IMR-90 (cell line): ENCODE measurements at regions not wholly inside any gene's neighbourhood (a gene's known extent, or its start where the extent isn't known, plus 50 kb on each side); places are given as distances from the start of the nearest gene placed in this dataset.

Experiments
- ATAC-seq: fragments of 200-7000 bp; cut with Tn5 transposase; 2 replicates; pipeline ENCODE4 v1.9.1; 2020; ENCODE audit warnings: low read depth, mild to moderate bottlenecking, moderate library complexity
- BruUV-seq: library from RNA; stranded (reverse); fragments of 400-500 nt; replicated peaks from 2 replicates; lab custom pipeline; 2021; lab: Mats Ljungman, UMichigan
- CTCF ChIA-PET: fragments of 300-600 bp; formaldehyde crosslinking; extraction: SDS; loops from one replicate; lab custom pipeline; 2021; ENCODE audit warnings: antibody characterized with exemption; lab: Yijun Ruan, JAX
- POLR2A ChIA-PET: fragments of 300-600 bp; sonication (Branson Sonifier 250); formaldehyde crosslinking; loops from one replicate; lab custom pipeline; 2022; ENCODE audit warnings: antibody characterized with exemption; ENCODE audit not compliant: unreplicated experiment; lab: Charles Lee
- DNase-seq: peaks from one replicate; pipeline ENCODE4 v3.0.0; 2013
- H2AFZ ChIP-seq: replicated peaks from 2 replicates; pipeline ENCODE3; 2013; ENCODE audit warnings: low read length, mild to moderate bottlenecking; ENCODE audit not compliant: poor library complexity
- H2AK5ac ChIP-seq: 2 replicates; pipeline ENCODE4 v1.6.1; 2013; ENCODE audit warnings: low read depth, low read length, inconsistent platforms
- H2AK9ac ChIP-seq: replicated peaks from 2 replicates; pipeline ENCODE3; 2013; ENCODE audit warnings: mild to moderate bottlenecking, low read depth, low read length, moderate library complexity; ENCODE audit not compliant: poor library complexity
- H2BK120ac ChIP-seq: 2 replicates; pipeline ENCODE4 v1.6.1; 2013; ENCODE audit warnings: low read depth, low read length, inconsistent platforms
- H2BK15ac ChIP-seq: 3 replicates; pipeline ENCODE4 v1.6.1; 2013; ENCODE audit warnings: low read depth, low read length, inconsistent platforms
- H2BK20ac ChIP-seq: 2 replicates; pipeline ENCODE4 v1.6.1; 2013; ENCODE audit warnings: low read depth, mild to moderate bottlenecking, inconsistent platforms, low read length, moderate library complexity
- H2BK5ac ChIP-seq: 2 replicates; pipeline ENCODE4 v1.6.1; 2013; ENCODE audit warnings: mild to moderate bottlenecking, low read depth, low read length, inconsistent platforms; ENCODE audit not compliant: poor library complexity, severe bottlenecking
- H3K14ac ChIP-seq: replicated peaks from 2 replicates; pipeline ENCODE4 v1.6.1; 2013; ENCODE audit warnings: low read depth, low read length, inconsistent platforms
- H3K18ac ChIP-seq: 2 replicates; pipeline ENCODE4 v1.6.1; 2013; ENCODE audit warnings: low read depth, low read length, control low read depth
- H3K23ac ChIP-seq: 2 replicates; pipeline ENCODE4 v1.6.1; 2013; ENCODE audit warnings: low read depth, low read length, inconsistent platforms
- H3K27ac ChIP-seq: 2 replicates; pipeline ENCODE4 v1.5.1; 2013; ENCODE audit warnings: mild to moderate bottlenecking, control low read depth, low read length; ENCODE audit not compliant: insufficient read depth
- H3K27me3 ChIP-seq: 2 replicates; pipeline ENCODE4 v1.6.1; 2013; ENCODE audit warnings: low read length; ENCODE audit not compliant: control insufficient read depth, insufficient read depth
- H3K36me3 ChIP-seq: 2 replicates; pipeline ENCODE4 v1.6.1; 2013; ENCODE audit warnings: low read length, mixed read lengths; ENCODE audit not compliant: control insufficient read depth, insufficient read depth
- H3K4ac ChIP-seq: 2 replicates; pipeline ENCODE4 v1.6.1; 2013; ENCODE audit warnings: low read depth, low read length, inconsistent platforms
- H3K4me1 ChIP-seq: 2 replicates; pipeline ENCODE4 v1.6.1; 2013; ENCODE audit warnings: low read length, mixed read lengths; ENCODE audit not compliant: control insufficient read depth, insufficient read depth
- H3K4me2 ChIP-seq: 2 replicates; pipeline ENCODE4 v1.6.1; 2013; ENCODE audit warnings: low read depth, mild to moderate bottlenecking, control low read depth, low read length, moderate library complexity
- H3K4me3 ChIP-seq: 2 replicates; pipeline ENCODE4 v1.5.1; 2013; ENCODE audit warnings: low read depth, mild to moderate bottlenecking, control low read depth, low read length, moderate library complexity; ENCODE audit not compliant: insufficient read depth
- H3K56ac ChIP-seq: 2 replicates; pipeline ENCODE4 v1.6.1; 2013; ENCODE audit warnings: low read length, inconsistent platforms; ENCODE audit not compliant: insufficient read depth; ENCODE audit errors: extremely low read depth
- H3K79me1 ChIP-seq, 2 experiments: 2 replicates each; pipeline ENCODE4 v1.6.1; 2013; ENCODE audit warnings: low read length in 2 of 2, inconsistent platforms in 1 of 2, low read depth in 1 of 2
- H3K9ac ChIP-seq: 2 replicates; pipeline ENCODE4 v1.6.1; 2013; ENCODE audit warnings: low read depth, low read length, control low read depth
- H3K9me1 ChIP-seq: 2 replicates; pipeline ENCODE4 v1.6.1; 2013; ENCODE audit warnings: low read length, inconsistent platforms; ENCODE audit not compliant: insufficient read depth
- H3K9me3 ChIP-seq: 2 replicates; pipeline ENCODE4 v1.6.1; 2013; ENCODE audit warnings: low read length; ENCODE audit not compliant: control insufficient read depth, insufficient read depth
- H4K20me1 ChIP-seq: 2 replicates; pipeline ENCODE4 v1.6.1; 2013; ENCODE audit warnings: low read length, inconsistent platforms; ENCODE audit not compliant: insufficient read depth
- H4K5ac ChIP-seq: 2 replicates; pipeline ENCODE4 v1.6.1; 2013; ENCODE audit warnings: mild to moderate bottlenecking, low read depth, low read length, control low read depth
- H4K8ac ChIP-seq, 2 experiments: 2 replicates each; pipeline ENCODE4 v1.6.1; 2013; ENCODE audit warnings: low read depth in 2 of 2, low read length in 2 of 2, control low read depth in 1 of 2, inconsistent platforms in 1 of 2
- H4K91ac ChIP-seq: 2 replicates; pipeline ENCODE4 v1.6.1; 2013; ENCODE audit warnings: low read depth, low read length, inconsistent platforms; ENCODE audit not compliant: insufficient read depth
- MAZ ChIP-seq: IDR thresholded peaks from 2 replicates; pipeline ENCODE4 v1.6.1; 2012; ENCODE audit warnings: low read depth, mild to moderate bottlenecking, low read length, improper control_type of control experiment, moderate library complexity, borderline replicate concordance
- POLR2A ChIP-seq: IDR thresholded peaks from 2 replicates; pipeline ENCODE4 v1.6.1; 2012; ENCODE audit warnings: mild to moderate bottlenecking, low read depth, low read length
- RAD21 ChIP-seq: IDR thresholded peaks from 2 replicates; pipeline ENCODE4 v1.6.1; 2012; ENCODE audit warnings: low read length, improper control_type of control experiment
- RFX5 ChIP-seq: IDR thresholded peaks from 2 replicates; pipeline ENCODE4 v1.8.0; 2012; ENCODE audit warnings: low read depth, mild to moderate bottlenecking, low read length, moderate library complexity
- dilution Hi-C: fragments of 300-500 bp; cut with HindIII; formaldehyde crosslinking; loops from one replicate; pipeline ENCODE4 v1.14.3; 2018; ENCODE audit warnings: low sequenced_read_pairs; ENCODE audit not compliant: unreplicated experiment
- in situ Hi-C: fragments of 300-500 bp; cut with MboI; formaldehyde crosslinking; loops from 3 replicates; pipeline ENCODE4 v1.14.3; 2019; ENCODE audit warnings: low sequenced_read_pairs, inconsistent platforms, mixed read lengths
- intact Hi-C: fragments of 100-400 bp; cut with micrococcal nuclease; formaldehyde crosslinking; loops from 2 replicates; pipeline ENCODE4 v1.10.0; 2022

DNA sequence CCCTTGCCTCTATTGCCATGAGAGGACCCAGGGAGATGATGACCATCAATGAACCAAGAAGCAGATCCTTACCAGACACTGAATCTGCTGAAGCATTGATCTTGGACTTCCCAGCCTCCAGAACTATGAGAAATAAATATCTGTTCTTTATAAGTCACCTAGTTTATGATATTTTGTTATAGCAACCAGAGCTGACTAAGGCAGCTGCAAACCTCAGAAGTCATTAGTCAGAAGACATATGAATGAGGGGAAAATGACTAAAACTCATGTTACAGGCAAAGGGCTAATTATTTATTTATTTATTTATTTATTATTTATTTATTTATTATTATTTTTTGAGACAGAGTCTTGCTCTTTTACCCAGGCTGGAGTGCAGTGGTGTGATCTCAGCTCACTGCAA lies 321.1 kb downstream of the TGFB2 start:
- Histone ChIP-seq H3K4me2 (no peak overlapping the region), H3K23ac (no peak overlapping the region), H3K27ac (no peak overlapping the region), H2BK20ac (no peak overlapping the region), H3K56ac (no peak overlapping the region), H2AFZ (no peak overlapping the region), H3K9me3 (peaks cover 3% of the 10 kb centered on the region; the same call in 1 of the 2 replicates), H4K91ac (no peak overlapping the region), H3K18ac (no peak overlapping the region), H3K4me1 (peaks cover 2% of the 10 kb centered on the region), H4K8ac (no peak overlapping the region), H2BK120ac (no peak overlapping the region), H3K4ac (no peak overlapping the region), H3K36me3 (no peaks in the 10 kb centered on the region), H3K79me1 (no peaks in the 10 kb centered on the region), H2BK5ac (no peak overlapping the region), H2AK9ac (no peak overlapping the region), H3K4me3 (no peak overlapping the region), H3K14ac (no peak overlapping the region), H4K5ac (no peak overlapping the region), H3K9ac (no peak overlapping the region), H2BK15ac (no peak overlapping the region), H3K27me3 (no peaks in the 10 kb centered on the region), H3K9me1 (peaks cover 6% of the 10 kb centered on the region; the same call in 1 of the 2 replicates), H4K20me1 (no peaks in the 10 kb centered on the region), H2AK5ac (no peak overlapping the region)
- in situ Hi-C loops (no loop called here), dilution Hi-C loops (no loop called here), intact Hi-C loops (no loop called here)
- ATAC-seq: no peak
- no peak for TF ChIP-seq MAZ
- no peak for TF ChIP-seq RAD21
- no peak for TF ChIP-seq RFX5
- TF ChIP-seq POLR2A: no peak
- BruUV-seq: no TSS peak
- no peak for DNase-seq
- POLR2A ChIA-PET: no interaction called here
- CTCF ChIA-PET: no interaction called here
